Gastroesophageal sphincter (tissue), 3 donors: ENCODE measurements at regions not wholly inside any gene's neighbourhood (a gene's known extent, or its start where the extent isn't known, plus 50 kb on each side); places are given as distances from the start of the nearest gene placed in this dataset.

Source experiments
- CTCF ChIP-seq, 4 experiments: fragments of 200-600 bp in 2 of 4; fragments of 450-650 bp in 2 of 4; sonication (generic) in 1 of 4; IDR thresholded peaks; one replicate each; pipeline ENCODE4 v1.5.1; 2017 to 2019; ENCODE audit warnings: antibody characterized with exemption in 4 of 4, mild to moderate bottlenecking in 2 of 4, moderate library complexity in 2 of 4
- POLR2A ChIP-seq, 2 donors: fragments of 450-650 bp; IDR thresholded peaks; one replicate each; pipeline ENCODE4 v1.6.1; 2017; ENCODE audit warnings: antibody characterized with exemption in 2 of 2, mild to moderate bottlenecking in 2 of 2, moderate library complexity in 1 of 2
- POLR2AphosphoS5 ChIP-seq: sonication (generic); formaldehyde crosslinking; IDR thresholded peaks from one replicate; pipeline ENCODE4 v1.6.1; 2017; ENCODE audit warnings: antibody characterized with exemption

GRCh38 chr11:28674433-28675103 is 566.4 kb downstream of the METTL15 start:
- TF ChIP-seq POLR2AphosphoS5 (no peak), CTCF (IDR thresholded peaks at IDR 0.05) (peak in 1 of 4 experiments; percentile 25), POLR2A (IDR thresholded peaks at IDR 0.05) (no peak)
